ENCODE measurements at regions not wholly inside any gene's neighbourhood (a gene's known extent, or its start where the extent isn't known, plus 50 kb on each side); places are given as distances from the start of the nearest gene placed in this dataset.
"Not testable (repeated sequence)": the region's sequence is repeated elsewhere in the genome, so short reads cannot be mapped to it uniquely, and the experiment has no call there.

DNA sequence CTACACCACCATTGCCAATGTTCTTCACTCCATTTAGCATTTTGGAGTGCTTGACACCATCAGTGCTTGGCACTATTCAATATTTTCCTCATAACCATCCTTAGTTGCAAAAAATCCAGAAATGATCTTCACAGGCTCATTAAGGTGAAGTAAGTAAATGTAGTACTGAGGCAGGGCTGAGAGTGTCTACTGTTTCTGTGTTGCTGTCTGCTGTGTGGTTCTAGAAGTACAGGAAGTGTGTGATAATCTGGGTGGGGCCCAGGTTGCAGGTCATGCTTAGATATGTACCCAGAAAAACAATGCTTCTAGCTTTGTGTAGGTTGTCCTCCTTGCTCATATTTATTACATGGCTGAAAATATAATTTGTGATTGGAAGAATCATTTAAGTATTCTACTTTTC is 411.8 kb upstream of the CCDC179 start:
- no peak for DNase-seq

DNA sequence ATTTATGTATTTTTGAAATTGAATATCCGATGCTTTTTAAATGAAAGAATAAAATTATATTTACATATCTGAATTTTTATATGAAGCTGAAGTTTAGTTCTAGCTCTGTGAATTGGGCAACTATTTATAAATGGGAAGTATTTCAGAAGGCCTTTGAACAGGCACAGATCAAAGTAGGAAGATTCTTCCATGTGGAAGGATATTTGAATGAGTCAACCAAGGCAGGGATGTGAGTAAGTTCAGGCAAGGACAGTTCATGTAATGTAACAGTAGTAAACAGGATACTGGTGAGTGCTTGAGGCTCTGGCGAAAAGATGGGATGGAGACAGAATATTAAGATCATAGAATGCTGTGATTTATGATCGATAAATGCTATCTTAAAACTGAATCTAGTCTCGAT is 417.8 kb upstream of the CCDC179 start:
- no peak for DNase-seq

DNA sequence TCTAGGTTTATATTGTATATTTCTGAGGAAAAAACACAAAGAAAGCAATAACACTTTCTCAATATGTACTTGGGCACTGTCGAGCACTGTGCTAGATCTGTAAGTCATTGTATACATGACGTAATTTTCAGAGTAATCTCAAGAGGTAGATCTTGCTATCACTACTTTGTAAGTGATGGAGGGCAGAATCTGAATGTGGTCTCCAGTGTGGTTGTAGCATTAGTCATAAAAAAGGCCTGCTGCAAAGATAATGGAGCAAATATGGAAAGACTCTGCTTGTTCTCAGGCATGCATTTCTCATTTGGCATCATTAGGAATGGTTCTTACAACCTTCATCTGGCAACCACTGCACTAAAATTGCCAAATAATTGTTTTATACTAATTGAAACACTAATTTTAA is 419.8 kb upstream of the CCDC179 start:
- no peak for DNase-seq

DNA sequence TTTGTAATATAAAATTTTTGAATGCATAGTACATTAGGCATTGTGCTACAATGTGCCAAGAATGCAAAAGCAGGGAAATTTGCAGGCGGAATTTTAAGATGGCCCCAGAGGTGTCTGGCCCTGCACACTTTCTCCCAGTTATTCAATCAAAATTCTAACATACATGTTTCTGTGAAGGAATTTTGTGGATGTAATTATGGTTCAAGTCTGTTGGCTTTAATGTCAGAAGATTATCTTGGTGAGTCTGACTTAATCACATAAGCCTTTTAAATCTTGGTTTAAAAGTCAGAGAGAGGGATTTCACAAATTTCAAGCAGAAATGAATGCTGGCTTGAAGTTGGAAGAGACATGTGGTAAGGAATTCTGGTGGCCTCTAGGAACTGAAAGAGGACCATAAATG is 423.4 kb upstream of the CCDC179 start:
- DNase-seq = no peak

GRCh38 chr11:23284631-23285030 is 424.4 kb upstream of the CCDC179 start:
- DNase-seq = no peak

- DNase-seq = no peak
Observed at GRCh38 chr11:23288003-23288783, 427.9 kb upstream of the CCDC179 start.

DNA sequence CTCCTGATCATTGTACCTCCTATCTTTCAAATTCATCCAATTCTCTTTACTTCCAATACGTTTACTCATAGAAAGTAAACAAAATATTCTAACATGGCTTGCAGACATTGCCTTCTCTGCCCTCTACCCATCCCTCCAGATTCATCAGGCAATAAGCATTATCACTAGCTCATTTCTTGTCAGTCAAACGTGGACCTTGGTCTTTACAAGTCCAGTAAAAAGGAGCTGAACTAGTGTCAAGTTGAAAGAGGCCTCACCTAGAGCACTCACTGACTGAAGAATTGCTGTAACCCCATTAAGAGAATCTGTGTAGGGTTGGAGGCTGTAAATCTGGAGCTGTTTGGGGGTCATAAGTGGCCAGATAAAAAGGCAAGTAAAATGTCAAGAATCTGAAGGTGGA is 435.0 kb upstream of the CCDC179 start:
- DNase-seq = no peak

- DNase-seq = no peak
Observed at GRCh38 chr11:23308041-23308440, 447.8 kb upstream of the CCDC179 start.

GRCh38 chr11:23310276-23310675 is 450.0 kb upstream of the CCDC179 start:
- no peak for DNase-seq

GRCh38 chr11:23311986-23312940 is 452.0 kb upstream of the CCDC179 start:
- DNase-seq = no peak

- no peak for DNase-seq
Observed at GRCh38 chr11:23313001-23313400, 452.7 kb upstream of the CCDC179 start.

DNA sequence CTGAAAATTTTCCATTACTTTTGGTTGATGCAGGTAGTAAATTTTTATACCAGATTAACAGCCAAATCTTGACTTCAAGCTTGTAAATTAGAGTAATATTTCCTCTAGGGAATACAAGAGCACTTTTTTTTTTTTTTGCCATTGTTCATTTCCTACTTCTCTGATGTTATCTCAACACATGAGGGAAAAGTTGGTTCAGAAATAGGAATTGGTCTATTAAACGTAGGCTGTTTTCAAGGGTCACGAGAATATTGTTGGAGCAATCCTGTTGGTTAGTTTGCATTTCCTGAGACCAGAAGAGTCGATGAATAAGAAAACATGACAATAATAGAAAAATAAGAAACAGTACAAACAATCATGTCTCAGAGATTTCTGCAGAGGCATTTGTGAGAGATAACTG is 453.9 kb upstream of the CCDC179 start:
- no peak for DNase-seq

- DNase-seq = no peak
Observed at GRCh38 chr11:23315286-23315685, 455.0 kb upstream of the CCDC179 start.

DNA sequence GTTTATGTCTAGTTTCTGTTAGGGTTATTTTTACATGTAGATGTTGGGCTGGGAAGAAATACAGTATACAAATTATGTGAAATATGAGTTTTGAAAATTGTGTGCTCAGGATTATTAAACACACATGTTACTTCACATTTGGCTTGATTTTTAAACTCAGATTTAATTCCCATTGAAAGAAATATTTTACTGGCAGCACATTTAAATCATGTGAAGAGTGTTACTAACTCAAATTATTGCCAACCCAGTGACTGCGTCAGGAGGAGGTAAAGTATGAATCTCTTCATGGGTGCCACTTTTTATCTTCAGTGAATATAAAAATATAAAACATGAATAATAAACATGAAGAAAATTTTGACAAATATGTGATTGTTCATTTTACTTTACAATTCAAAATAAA is 457.5 kb upstream of the CCDC179 start:
- DNase-seq = no peak

DNA sequence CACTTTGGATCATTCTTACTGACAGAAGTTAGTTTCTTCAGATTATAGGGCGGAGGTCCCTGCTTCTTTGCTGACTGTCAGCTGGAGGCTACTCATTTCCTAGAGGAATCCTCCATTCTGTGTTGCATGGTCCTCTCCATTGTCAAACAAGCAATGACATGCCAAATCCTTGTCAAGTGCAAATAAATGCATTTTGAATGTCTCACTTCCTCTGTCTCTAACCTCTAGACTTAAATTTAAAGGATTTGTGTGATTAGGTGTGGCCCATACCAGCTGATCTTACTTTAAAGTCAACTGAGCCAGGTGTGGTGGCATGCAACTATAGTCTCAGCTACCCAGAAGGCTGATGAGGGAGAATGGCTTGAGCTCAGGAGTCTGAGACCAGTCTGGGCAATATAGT is 458.4 kb upstream of the CCDC179 start:
- DNase-seq = no peak

DNA sequence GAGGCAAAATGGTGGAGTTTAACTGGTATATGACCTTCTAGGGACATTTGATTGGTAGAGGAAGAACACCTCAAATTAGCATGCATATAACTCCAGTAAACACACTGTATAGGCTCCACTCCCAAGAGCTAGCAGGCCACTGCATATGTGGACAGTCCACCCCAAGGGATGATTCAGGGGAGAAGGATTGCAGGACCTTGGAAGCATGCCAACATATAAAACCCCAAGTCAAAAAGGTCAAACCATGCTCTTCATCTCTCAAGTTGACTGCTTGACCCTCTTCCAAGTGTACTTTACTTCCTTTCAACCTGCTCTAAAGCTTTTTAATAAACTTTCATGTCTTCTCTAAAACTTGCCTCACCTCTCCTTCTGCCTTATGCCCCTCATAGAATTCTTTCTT is 459.9 kb upstream of the CCDC179 start:
- DNase-seq = no peak

DNA sequence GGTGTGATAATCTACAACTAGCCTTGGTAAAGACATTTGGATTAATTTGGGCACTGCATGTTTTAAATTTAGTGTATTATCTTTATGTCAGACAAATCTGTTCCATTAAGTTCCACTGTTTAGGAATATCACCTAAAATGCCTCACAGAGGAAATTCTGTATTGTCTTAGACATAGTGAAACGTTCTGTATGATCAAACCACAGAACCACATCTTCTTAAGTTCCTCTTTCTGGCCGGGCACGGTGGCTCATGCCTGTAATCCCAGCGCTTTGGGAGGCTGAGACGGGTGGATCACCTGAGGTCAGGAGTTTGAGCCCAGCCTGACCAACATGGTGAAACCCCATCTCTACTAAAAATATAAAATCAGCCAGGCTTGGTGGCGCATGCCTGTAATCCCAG is 475.3 kb upstream of the CCDC179 start:
- DNase-seq = not testable (repeated sequence)

GRCh38 chr11:23336961-23337360 is 476.7 kb upstream of the CCDC179 start:
- no peak for DNase-seq

DNA sequence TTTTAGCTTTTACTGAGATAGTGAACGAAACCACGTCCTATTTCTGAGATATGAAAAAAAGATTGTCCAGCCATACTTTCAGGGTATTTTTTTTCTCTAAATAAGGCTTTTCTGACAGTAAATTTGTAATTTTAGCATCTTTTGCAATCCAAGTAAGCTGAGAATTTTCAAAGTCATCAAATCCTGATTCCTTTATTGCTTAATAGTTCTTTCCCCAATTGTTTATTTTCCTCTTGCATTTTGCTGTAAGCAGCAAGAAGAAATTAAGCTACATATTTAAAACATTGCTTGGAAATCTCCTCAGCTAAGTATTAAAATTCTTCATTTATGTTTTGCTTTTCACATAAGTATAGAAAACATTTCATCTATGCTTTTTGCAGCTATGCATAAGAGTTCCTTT is 493.3 kb upstream of the CCDC179 start:
- no peak for DNase-seq

GRCh38 chr11:23359297-23359696 is 499.0 kb upstream of the CCDC179 start:
- no peak for DNase-seq

- DNase-seq = no peak
Observed at GRCh38 chr11:23364076-23364475, 503.8 kb upstream of the CCDC179 start.

GRCh38 chr11:23370580-23371275 is 510.5 kb upstream of the CCDC179 start:
- no peak for DNase-seq

DNA sequence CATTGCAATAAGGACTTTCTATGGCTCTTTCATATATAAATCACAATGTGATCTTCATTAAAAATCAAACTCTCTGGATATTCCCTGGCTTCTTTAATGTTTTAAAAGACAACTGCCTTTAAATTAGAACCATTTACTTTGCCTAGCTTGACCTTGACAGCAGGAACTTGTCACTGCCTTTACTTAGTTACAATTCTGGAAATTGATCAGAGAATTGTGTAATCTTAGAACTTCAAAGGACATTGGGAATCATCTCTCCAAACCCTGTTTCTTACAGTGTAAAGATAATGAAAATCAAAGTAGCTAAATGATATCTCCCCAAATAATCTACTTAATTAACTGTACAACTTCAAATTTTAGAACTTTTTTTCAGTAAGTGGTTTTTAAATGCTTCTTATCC is 517.6 kb upstream of the CCDC179 start:
- DNase-seq = no peak

- DNase-seq = no peak
Observed at GRCh38 chr11:23391031-23391430, 530.8 kb upstream of the CCDC179 start.
